Epithelial cell of proximal tubule (primary cell): ENCODE measurements at regions not wholly inside any gene's neighbourhood (a gene's known extent, or its start where the extent isn't known, plus 50 kb on each side); places are given as distances from the start of the nearest gene placed in this dataset.

ENCODE experiments used
- DNase-seq: peaks from one replicate; pipeline ENCODE4 v3.0.0-alpha.2; 2011; ENCODE audit warnings: low read depth
- H3K4me3 ChIP-seq: 2 replicates; pipeline ENCODE4 v1.5.1; 2011; ENCODE audit warnings: low read depth, mild to moderate bottlenecking, low read length
- CTCF ChIP-seq: conservative IDR thresholded peaks from 2 replicates; pipeline ENCODE4 v1.5.1; 2012; ENCODE audit warnings: low read depth, mild to moderate bottlenecking, low read length

DNA sequence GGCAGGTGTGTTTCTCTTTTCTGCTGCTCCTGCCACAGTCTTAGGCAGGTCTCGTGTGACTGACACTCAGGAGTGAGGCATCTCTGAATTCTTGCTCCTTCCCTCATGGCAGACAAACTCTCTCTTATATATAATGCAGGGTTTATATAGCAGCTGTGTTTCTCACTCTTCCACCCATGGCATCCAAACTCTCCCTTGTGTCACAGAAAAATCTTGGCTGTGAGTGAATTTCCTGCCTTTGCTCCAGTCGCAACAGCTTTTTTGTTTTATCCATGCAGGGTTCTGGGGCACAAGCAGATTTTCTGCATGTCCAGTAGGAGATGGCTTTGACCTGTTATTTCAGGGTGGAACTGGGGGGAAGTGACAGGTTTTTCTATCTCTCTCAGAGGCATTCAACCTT, 1275.5 kb downstream of the ADGRL3 start:
- no peak for DNase-seq
- H3K4me3 ChIP-seq = no peak overlapping the region
- TF ChIP-seq CTCF = no peak

DNA sequence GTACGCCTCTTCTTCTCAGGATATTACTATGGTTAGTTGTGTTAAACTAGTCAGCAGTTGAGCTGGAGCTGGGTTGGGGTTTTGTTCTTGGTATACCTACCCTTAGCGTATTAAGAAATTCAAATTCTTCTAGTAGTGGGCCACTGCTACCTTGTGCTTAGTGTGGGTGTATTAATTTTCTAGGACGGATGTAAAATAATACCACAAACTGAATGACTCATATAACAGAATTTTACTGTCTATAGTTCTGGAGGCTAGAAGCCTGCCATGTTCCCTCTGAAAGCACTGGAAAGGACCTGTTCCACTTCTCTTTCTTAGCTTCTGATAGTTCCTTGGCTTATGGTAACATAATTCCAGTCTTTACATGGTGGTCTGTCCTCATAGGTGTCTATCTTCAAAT, 1274.7 kb downstream of the ADGRL3 start:
- no peak for TF ChIP-seq CTCF
- no peak for DNase-seq
- no peak overlapping the region for H3K4me3 ChIP-seq

DNA sequence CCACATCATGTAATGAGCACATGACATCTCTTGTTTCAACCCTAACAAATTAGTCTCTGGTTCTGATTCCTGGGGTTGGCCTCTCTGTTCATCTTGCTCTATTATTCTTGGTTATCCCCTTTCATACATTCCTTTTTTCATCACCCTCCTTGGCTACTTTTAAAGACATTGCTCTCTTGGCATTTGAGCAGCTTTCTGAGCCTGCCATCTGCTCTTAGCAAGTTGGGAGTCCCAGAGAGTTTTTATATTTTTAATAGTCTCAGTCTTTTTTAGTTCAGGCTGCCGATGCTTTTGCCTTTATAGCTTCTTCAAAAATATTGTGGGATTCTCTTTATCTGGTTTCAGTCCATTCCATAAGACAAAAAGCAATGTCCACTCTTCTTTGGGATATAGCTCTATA, 1270.9 kb downstream of the ADGRL3 start:
- no peak for DNase-seq
- no peak overlapping the region for H3K4me3 ChIP-seq
- TF ChIP-seq CTCF = no peak

DNA sequence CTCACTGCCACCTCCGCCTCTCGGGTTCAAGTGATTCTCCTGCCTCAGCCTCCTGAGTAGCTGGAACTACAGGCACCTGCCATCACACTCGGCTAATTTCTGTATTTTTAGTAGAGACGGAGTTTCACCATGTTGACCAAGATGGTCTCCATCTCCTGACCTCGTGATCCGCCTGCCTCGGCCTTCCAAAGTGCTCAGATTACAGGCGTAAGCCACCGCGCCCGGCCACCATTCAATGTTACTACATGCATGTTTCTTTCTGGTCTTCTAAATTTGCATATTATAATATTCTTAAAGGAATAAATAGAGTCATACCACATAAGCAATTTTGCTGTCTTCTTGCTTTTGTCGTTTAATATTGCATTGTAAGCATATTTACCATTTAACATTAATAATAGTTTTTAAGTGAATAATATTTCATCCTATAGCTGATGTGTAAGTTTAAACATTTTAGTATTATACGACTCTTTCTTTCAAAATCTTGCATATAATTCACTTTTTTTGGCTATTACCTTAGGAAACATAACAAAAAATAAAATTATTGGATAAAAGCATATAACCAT, 1270.4 kb downstream of the ADGRL3 start:
- DNase-seq = no peak
- no peak overlapping the region for H3K4me3 ChIP-seq
- no peak for TF ChIP-seq CTCF

DNA sequence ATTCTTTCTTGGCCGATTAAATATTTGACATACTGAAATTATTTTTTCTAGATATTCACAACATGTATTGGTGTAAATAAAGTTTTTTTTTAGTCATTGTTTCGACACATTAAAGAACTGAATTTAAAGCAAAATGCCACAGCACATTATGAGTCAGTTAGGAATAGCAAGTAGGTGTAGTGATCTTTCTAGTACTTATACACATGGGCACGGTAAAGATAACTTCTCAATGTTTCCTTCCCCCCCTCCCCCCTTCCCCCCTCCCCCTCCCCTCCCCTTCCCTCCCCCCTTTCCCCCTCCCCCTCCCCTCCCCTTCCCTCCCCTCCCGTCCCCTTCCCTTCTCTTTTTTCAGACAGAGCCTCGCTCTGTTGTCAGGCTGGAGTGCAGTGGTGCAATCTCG, 1269.9 kb downstream of the ADGRL3 start:
- no peak overlapping the region for H3K4me3 ChIP-seq
- no peak for DNase-seq
- no peak for TF ChIP-seq CTCF

DNA sequence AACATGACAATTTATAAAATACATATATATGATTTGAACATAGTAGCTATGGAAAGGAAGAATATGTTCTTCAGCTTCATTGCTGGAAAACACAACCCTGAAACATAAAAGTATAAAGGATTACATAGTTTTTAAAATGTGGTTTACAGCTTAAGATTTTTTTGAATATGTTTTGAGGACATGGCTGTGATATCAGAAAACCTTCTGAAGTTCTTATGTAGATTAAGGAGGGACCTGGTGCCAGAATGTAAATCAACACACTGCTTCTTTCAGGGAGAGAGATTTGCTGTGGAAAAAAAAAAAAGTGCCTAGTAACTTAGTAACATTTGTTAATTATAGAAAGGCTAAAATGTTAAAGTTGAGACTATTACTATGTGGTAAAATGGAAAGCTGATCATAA, 1261.8 kb downstream of the ADGRL3 start:
- TF ChIP-seq CTCF = no peak
- no peak for DNase-seq
- H3K4me3 ChIP-seq = no peak overlapping the region

DNA sequence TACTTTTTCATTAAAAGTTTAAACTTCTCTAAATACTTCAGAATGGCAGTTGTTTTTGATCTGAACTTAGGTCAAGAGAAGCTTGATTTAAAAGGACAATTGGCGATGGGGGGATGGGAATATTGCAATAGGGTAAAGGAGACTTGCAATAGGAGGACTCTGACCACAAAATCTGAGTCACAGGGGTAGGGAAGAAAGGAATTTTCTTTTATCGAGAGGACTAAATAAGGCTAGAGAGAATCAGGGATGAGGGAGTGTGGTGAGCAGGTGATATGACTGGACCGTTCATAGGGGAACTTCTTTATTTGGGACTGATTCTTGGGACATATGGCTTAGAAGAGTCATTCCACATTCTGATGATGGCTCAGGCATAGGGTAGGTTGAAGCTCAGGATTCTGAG, 1260.2 kb downstream of the ADGRL3 start:
- no peak for DNase-seq
- no peak for TF ChIP-seq CTCF

More for the DNA sequence above, 1260.2 kb downstream of the ADGRL3 start:
- H3K4me3 ChIP-seq = no peak overlapping the region
